NCI-H1105 (cell line): ENCODE measurements at regions not wholly inside any gene's neighbourhood (a gene's known extent, or its start where the extent isn't known, plus 50 kb on each side); places are given as distances from the start of the nearest gene placed in this dataset.
"Not testable (repeated sequence)": the region's sequence is repeated elsewhere in the genome, so short reads cannot be mapped to it uniquely, and the experiment has no call there.

Experiments
- DNase-seq: peaks from one replicate; lab custom pipeline; 2025; lab: John Stamatoyannopoulos, UW

GRCh38 chr5:56295311-56295710 lies 62.2 kb upstream of the ANKRD55 start:
- DNase-seq, result not testable (repeated sequence)

- no peak for DNase-seq
Observed at GRCh38 chr5:56294354-56294753, 61.2 kb upstream of the ANKRD55 start.

GRCh38 chr5:56292874-56293273 lies 59.7 kb upstream of the ANKRD55 start:
- DNase-seq, result not testable (repeated sequence)

- no peak for DNase-seq
Observed at GRCh38 chr5:56291661-56292374, 58.7 kb upstream of the ANKRD55 start.

GRCh38 chr5:56291079-56291643 lies 58.0 kb upstream of the ANKRD55 start:
- DNase-seq, result no peak

GRCh38 chr5:56290378-56291078 lies 57.4 kb upstream of the ANKRD55 start:
- DNase-seq, result no peak

- no peak for DNase-seq
Observed at GRCh38 chr5:56289602-56289987, 56.5 kb upstream of the ANKRD55 start.

- no peak for DNase-seq
Observed at GRCh38 chr5:56288873-56289601, 55.9 kb upstream of the ANKRD55 start.

- no peak for DNase-seq
Observed at GRCh38 chr5:56286015-56286884, 53.1 kb upstream of the ANKRD55 start.

- no peak for DNase-seq
Observed at GRCh38 chr5:56282951-56283350, 49.8 kb upstream of the ANKRD55 start.
